HCT116 (cell line): ENCODE measurements at regions not wholly inside any gene's neighbourhood (a gene's known extent, or its start where the extent isn't known, plus 50 kb on each side); places are given as distances from the start of the nearest gene placed in this dataset.

ENCODE experiments used
- ATAC-seq: fragments of 200-7000 bp; cut with Tn5 transposase; 2 replicates; pipeline ENCODE4 v1.9.1; 2020; ENCODE audit warnings: mild to moderate bottlenecking, moderate library complexity
- BruUV-seq: library from RNA; stranded (reverse); fragments of 400-500 nt; replicated peaks from 2 replicates; lab custom pipeline; 2021; lab: Mats Ljungman, UMichigan
- CTCF ChIA-PET: fragments of 300-600 bp; sonication (Branson Sonifier 250); formaldehyde crosslinking; loops from one replicate; lab custom pipeline; 2021; ENCODE audit warnings: antibody characterized with exemption; lab: Charles Lee
- POLR2A ChIA-PET: fragments of 300-600, 350-600 bp; sonication (Branson Sonifier 250); formaldehyde crosslinking; loops from one replicate; lab custom pipeline; 2021; ENCODE audit warnings: antibody characterized with exemption; lab: Charles Lee
- RAD21 ChIA-PET, 2 experiments: fragments of 300-600 bp; sonication (Branson Sonifier 250); formaldehyde crosslinking; loops; one replicate each; lab custom pipeline; 2023; ENCODE audit warnings: low total read pairs in 2 of 2; ENCODE audit not compliant: uncharacterized antibody in 2 of 2, unreplicated experiment in 2 of 2, low non-redundant PET in 1 of 2; lab: Charles Lee
- DNase-seq: peaks from one replicate; pipeline ENCODE4 v3.0.0-alpha.2; 2010; ENCODE audit warnings: low read depth, low spot score
- H2AFZ ChIP-seq: fragments of 200-600 bp; shearing (Covaris generic), sonication (generic); 2 replicates; pipeline ENCODE4 v1.6.1; 2017; ENCODE audit warnings: low read depth, mixed run types, mixed read lengths, antibody characterized with exemption, low read length; ENCODE audit not compliant: poor library complexity, severe bottlenecking
- H3K27ac ChIP-seq: 2 replicates; pipeline ENCODE4 v1.5.1; 2012; ENCODE audit warnings: low read depth, low read length
- H3K27me3 ChIP-seq: fragments of 200-600 bp; sonication (generic); 2 replicates; pipeline ENCODE4 v1.6.1; 2016; ENCODE audit warnings: mixed run types, low read length, mixed read lengths; ENCODE audit not compliant: insufficient read depth
- H3K36me3 ChIP-seq, 2 experiments: fragments of 200-500 bp in 1 of 2; fragments of 200-600 bp in 1 of 2; sonication (Bioruptor generic) in 1 of 2; sonication (generic) in 1 of 2; 2 replicates each; pipeline versions ENCODE4 v1.5.1 to v1.6.1; 2014 to 2016; ENCODE audit warnings: low read length in 2 of 2, inconsistent platforms in 1 of 2, mixed read lengths in 1 of 2, mixed run types in 1 of 2; ENCODE audit not compliant: insufficient read depth in 2 of 2, control insufficient read depth in 1 of 2
- H3K4me1 ChIP-seq, 2 experiments: fragments of 200-600 bp in 1 of 2; sonication (generic) in 1 of 2; 2 replicates each; pipeline versions ENCODE4 v1.5.1 to v1.6.1; 2012 to 2017; ENCODE audit warnings: low read length in 2 of 2, inconsistent platforms in 1 of 2, mild to moderate bottlenecking in 1 of 2, mixed read lengths in 1 of 2, mixed run types in 1 of 2, moderate library complexity in 1 of 2; ENCODE audit not compliant: insufficient read depth in 2 of 2, control insufficient read depth in 1 of 2
- H3K4me2 ChIP-seq: fragments of 200-600 bp; sonication (generic); 2 replicates; pipeline ENCODE4 v1.6.1; 2017; ENCODE audit warnings: mixed run types, low read length, mixed read lengths
- H3K4me3 ChIP-seq, 2 experiments: fragments of 200-600 bp in 1 of 2; sonication (generic) in 1 of 2; replicated peaks in 1 of 2; 2 replicates each; pipeline ENCODE4 v1.5.1; 2011 to 2016; ENCODE audit warnings: low read length in 2 of 2, control low read depth in 1 of 2, low read depth in 1 of 2, mild to moderate bottlenecking in 1 of 2, mixed read lengths in 1 of 2, mixed run types in 1 of 2
- H3K79me2 ChIP-seq: fragments of 200-600 bp; sonication (generic); 2 replicates; pipeline ENCODE4 v1.6.1; 2017; ENCODE audit warnings: mild to moderate bottlenecking, mixed run types, low read length, moderate library complexity, mixed read lengths; ENCODE audit not compliant: insufficient read depth
- H3K9ac ChIP-seq: fragments of 200-600 bp; sonication (generic); 2 replicates; pipeline ENCODE4 v1.6.1; 2016; ENCODE audit warnings: low read length, mixed read lengths
- H3K9me2 ChIP-seq: fragments of 200-600 bp; sonication (generic), shearing (Covaris generic); 2 replicates; pipeline ENCODE4 v1.6.1; 2017; ENCODE audit warnings: mixed run types, mild to moderate bottlenecking, moderate library complexity; ENCODE audit not compliant: insufficient read depth
- H3K9me3 ChIP-seq, 2 experiments: fragments of 200-500 bp in 1 of 2; fragments of 200-600 bp in 1 of 2; sonication (Bioruptor generic) in 1 of 2; sonication (generic) in 1 of 2; 2 replicates each; pipeline ENCODE4 v1.6.1; 2014 to 2017; ENCODE audit warnings: low read length in 2 of 2, mixed read lengths in 2 of 2, inconsistent platforms in 1 of 2, low read depth in 1 of 2, mild to moderate bottlenecking in 1 of 2, mixed run types in 1 of 2, moderate library complexity in 1 of 2; ENCODE audit not compliant: control insufficient read depth in 1 of 2, insufficient read depth in 1 of 2
- H4K20me1 ChIP-seq: fragments of 200-600 bp; sonication (generic), shearing (Covaris generic); 2 replicates; pipeline ENCODE4 v1.6.1; 2017; ENCODE audit warnings: mixed run types, mild to moderate bottlenecking, moderate library complexity; ENCODE audit not compliant: insufficient read depth
- EGR1 ChIP-seq: IDR thresholded peaks from 2 replicates; pipeline ENCODE4 v1.6.1; 2012; ENCODE audit warnings: low read depth
- ELF1 ChIP-seq: IDR thresholded peaks from 2 replicates; pipeline ENCODE4 v1.6.1; 2012; ENCODE audit warnings: low read depth, borderline replicate concordance
- EZH2 ChIP-seq: fragments of 200-600 bp; sonication (generic); IDR thresholded peaks from 2 replicates; pipeline ENCODE4 v1.6.1; 2017; ENCODE audit warnings: antibody characterized with exemption, mixed run types
- EZH2phosphoT487 ChIP-seq: fragments of 200-600 bp; IDR thresholded peaks from 2 replicates; pipeline ENCODE4 v1.6.1; 2018; ENCODE audit warnings: antibody characterized with exemption, borderline replicate concordance
- JUND ChIP-seq: IDR thresholded peaks from 2 replicates; pipeline ENCODE4 v1.6.1; 2012
- POLR2A ChIP-seq: IDR thresholded peaks from 2 replicates; pipeline ENCODE4 v1.7.0; 2011; ENCODE audit warnings: borderline replicate concordance; ENCODE audit not compliant: insufficient read depth, insufficient read length; ENCODE audit errors: extremely low read depth
- POLR2AphosphoS5 ChIP-seq: IDR thresholded peaks from 2 replicates; pipeline ENCODE4 v1.6.1; 2011; ENCODE audit warnings: mild to moderate bottlenecking, low read depth, low read length, moderate library complexity
- SRF ChIP-seq: IDR thresholded peaks from 2 replicates; pipeline ENCODE4 v1.6.1; 2012; ENCODE audit warnings: low read depth
- ZFX ChIP-seq: fragments of 450-650 bp; IDR thresholded peaks from 2 replicates; pipeline ENCODE4 v1.6.1; 2017
- intact Hi-C: fragments of 100-400 bp; cut with micrococcal nuclease; formaldehyde crosslinking; loops from 2 replicates; pipeline ENCODE4 v1.10.0; 2022
- TF ChIP-seq, protein P1 (sequence below): IDR thresholded peaks from 2 replicates; pipeline ENCODE4 v1.6.1; 2012
- TF ChIP-seq, protein P2 (sequence below), 3 experiments: fragments of 200-600 bp in 1 of 3; sonication (generic) in 1 of 3; IDR thresholded peaks in 2 of 3; conservative IDR thresholded peaks in 1 of 3; 2 replicates each; pipeline ENCODE4 v1.5.1; 2012 to 2017; ENCODE audit warnings: low read depth in 2 of 3, low read length in 2 of 3, antibody characterized with exemption in 1 of 3, borderline replicate concordance in 1 of 3, control low read depth in 1 of 3, mild to moderate bottlenecking in 1 of 3, mixed read lengths in 1 of 3, mixed run types in 1 of 3, moderate library complexity in 1 of 3; ENCODE audit not compliant: insufficient read depth in 1 of 3
- TF ChIP-seq, protein P3 (sequence below): IDR thresholded peaks from 2 replicates; pipeline ENCODE4 v1.6.1; 2012; ENCODE audit warnings: low read depth
- TF ChIP-seq, protein P4 (sequence below): IDR thresholded peaks from 2 replicates; pipeline ENCODE4 v1.6.1; 2011; ENCODE audit warnings: mild to moderate bottlenecking, low read length, moderate library complexity; ENCODE audit not compliant: insufficient replicate concordance; ENCODE audit errors: extremely low read depth

DNA sequence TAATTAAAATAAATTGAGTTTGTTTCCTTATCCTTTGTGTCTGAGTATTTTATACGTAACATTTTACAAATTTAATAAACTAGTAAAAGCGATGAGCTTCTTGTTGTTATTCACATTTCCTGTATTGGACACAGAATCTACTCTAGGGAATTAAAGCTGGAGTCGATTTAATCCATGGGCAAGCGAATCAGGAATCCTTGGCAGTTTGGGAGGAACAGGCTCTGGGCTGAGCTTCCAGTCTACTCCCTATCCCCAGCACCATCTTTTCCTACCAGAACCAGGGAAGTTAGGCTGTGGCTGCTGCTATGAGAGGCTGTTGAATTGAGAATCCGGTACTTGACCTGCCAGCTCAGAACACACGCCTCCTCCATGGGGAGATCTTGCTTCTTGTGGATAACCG lies 437.3 kb upstream of the TPM1 start:
- no peak for ATAC-seq
- CTCF ChIA-PET, result no interaction called here
- H3K27ac ChIP-seq, result no peak overlapping the region
- TF ChIP-seq, protein P1, sequence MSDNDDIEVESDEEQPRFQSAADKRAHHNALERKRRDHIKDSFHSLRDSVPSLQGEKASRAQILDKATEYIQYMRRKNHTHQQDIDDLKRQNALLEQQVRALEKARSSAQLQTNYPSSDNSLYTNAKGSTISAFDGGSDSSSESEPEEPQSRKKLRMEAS, result no peak
- no peak for TF ChIP-seq ELF1
- TF ChIP-seq EZH2, result no peak
- TF ChIP-seq ZFX, result no peak
- no peak for TF ChIP-seq SRF
- no peak for TF ChIP-seq JUND
- TF ChIP-seq, protein P2, sequence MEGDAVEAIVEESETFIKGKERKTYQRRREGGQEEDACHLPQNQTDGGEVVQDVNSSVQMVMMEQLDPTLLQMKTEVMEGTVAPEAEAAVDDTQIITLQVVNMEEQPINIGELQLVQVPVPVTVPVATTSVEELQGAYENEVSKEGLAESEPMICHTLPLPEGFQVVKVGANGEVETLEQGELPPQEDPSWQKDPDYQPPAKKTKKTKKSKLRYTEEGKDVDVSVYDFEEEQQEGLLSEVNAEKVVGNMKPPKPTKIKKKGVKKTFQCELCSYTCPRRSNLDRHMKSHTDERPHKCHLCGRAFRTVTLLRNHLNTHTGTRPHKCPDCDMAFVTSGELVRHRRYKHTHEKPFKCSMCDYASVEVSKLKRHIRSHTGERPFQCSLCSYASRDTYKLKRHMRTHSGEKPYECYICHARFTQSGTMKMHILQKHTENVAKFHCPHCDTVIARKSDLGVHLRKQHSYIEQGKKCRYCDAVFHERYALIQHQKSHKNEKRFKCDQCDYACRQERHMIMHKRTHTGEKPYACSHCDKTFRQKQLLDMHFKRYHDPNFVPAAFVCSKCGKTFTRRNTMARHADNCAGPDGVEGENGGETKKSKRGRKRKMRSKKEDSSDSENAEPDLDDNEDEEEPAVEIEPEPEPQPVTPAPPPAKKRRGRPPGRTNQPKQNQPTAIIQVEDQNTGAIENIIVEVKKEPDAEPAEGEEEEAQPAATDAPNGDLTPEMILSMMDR (IDR thresholded peaks at IDR 0.05 in 2 of 3, conservative IDR thresholded peaks at IDR 0.05 in 1 of 3; ENCODE audit: borderline replicate concordance in 1 of 3, insufficient read depth in 1 of 3, low read depth in 2 of 3, low read length in 2 of 3), result no peak
- no peak for TF ChIP-seq EGR1
- TF ChIP-seq, protein P3, sequence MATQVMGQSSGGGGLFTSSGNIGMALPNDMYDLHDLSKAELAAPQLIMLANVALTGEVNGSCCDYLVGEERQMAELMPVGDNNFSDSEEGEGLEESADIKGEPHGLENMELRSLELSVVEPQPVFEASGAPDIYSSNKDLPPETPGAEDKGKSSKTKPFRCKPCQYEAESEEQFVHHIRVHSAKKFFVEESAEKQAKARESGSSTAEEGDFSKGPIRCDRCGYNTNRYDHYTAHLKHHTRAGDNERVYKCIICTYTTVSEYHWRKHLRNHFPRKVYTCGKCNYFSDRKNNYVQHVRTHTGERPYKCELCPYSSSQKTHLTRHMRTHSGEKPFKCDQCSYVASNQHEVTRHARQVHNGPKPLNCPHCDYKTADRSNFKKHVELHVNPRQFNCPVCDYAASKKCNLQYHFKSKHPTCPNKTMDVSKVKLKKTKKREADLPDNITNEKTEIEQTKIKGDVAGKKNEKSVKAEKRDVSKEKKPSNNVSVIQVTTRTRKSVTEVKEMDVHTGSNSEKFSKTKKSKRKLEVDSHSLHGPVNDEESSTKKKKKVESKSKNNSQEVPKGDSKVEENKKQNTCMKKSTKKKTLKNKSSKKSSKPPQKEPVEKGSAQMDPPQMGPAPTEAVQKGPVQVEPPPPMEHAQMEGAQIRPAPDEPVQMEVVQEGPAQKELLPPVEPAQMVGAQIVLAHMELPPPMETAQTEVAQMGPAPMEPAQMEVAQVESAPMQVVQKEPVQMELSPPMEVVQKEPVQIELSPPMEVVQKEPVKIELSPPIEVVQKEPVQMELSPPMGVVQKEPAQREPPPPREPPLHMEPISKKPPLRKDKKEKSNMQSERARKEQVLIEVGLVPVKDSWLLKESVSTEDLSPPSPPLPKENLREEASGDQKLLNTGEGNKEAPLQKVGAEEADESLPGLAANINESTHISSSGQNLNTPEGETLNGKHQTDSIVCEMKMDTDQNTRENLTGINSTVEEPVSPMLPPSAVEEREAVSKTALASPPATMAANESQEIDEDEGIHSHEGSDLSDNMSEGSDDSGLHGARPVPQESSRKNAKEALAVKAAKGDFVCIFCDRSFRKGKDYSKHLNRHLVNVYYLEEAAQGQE, result no peak
- TF ChIP-seq POLR2AphosphoS5, result no peak
- no peak for TF ChIP-seq EZH2phosphoT487
- TF ChIP-seq POLR2A, result no peak
- TF ChIP-seq, protein P4, sequence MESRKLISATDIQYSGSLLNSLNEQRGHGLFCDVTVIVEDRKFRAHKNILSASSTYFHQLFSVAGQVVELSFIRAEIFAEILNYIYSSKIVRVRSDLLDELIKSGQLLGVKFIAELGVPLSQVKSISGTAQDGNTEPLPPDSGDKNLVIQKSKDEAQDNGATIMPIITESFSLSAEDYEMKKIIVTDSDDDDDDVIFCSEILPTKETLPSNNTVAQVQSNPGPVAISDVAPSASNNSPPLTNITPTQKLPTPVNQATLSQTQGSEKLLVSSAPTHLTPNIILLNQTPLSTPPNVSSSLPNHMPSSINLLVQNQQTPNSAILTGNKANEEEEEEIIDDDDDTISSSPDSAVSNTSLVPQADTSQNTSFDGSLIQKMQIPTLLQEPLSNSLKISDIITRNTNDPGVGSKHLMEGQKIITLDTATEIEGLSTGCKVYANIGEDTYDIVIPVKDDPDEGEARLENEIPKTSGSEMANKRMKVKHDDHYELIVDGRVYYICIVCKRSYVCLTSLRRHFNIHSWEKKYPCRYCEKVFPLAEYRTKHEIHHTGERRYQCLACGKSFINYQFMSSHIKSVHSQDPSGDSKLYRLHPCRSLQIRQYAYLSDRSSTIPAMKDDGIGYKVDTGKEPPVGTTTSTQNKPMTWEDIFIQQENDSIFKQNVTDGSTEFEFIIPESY, result no peak
- TF ChIP-seq, all 23 proteins: peak for 0
- Histone ChIP-seq H3K4me2 (no peak overlapping the region), H3K4me1 (peaks cover 5 to 24% of the 10 kb centered on the region in 2 experiments; a peak in 3 of 4 replicates), H3K9me3 (no peaks in the 10 kb centered on the region), H2AFZ (no peak overlapping the region), H3K9ac (no peak overlapping the region), H3K4me3 (no peak overlapping the region), H3K9me2 (no peaks in the 10 kb centered on the region), H3K36me3 (no peaks in the 10 kb centered on the region), H3K27me3 (0 out of 2 replicates have a peak, but pooled peaks cover under 1% of the 10 kb centered on the region), H4K20me1 (no peaks in the 10 kb centered on the region), H3K79me2 (no peaks in the 10 kb centered on the region)
- ChIA-PET RAD21 (interaction anchor here in 1 of 2 experiments (0.6 kb wide), 1 partner anchor 489 kb away, joined by 3 read pairs; no protein-coding TSS in a partner anchor), POLR2A (no interaction called here)
- intact Hi-C loops, result no loop called here
- no TSS peak for BruUV-seq
- DNase-seq, result no peak
